ENCODE measurements at regions not wholly inside any gene's neighbourhood (a gene's known extent, or its start where the extent isn't known, plus 50 kb on each side); places are given as distances from the start of the nearest gene placed in this dataset.

GRCh38 chr2:144198116-144198515 is 321.8 kb downstream of the ZEB2 start:
- no peak overlapping the region for H3K4me3 ChIP-seq
- H3K27ac ChIP-seq (replicated peaks), result no peak overlapping the region
- H3K27me3 ChIP-seq (ENCODE audit: low read depth), result no peaks in the 10 kb centered on the region
- no peaks in the 10 kb centered on the region for H3K36me3 ChIP-seq
- peaks cover 4% of the 10 kb centered on the region for H3K4me1 ChIP-seq
- no peak for TF ChIP-seq CTCF (IDR thresholded peaks at IDR 0.05; ENCODE audit: borderline replicate concordance)
- no peak for DNase-seq
- intact Hi-C loops (cut with micrococcal nuclease), result no loop called here
- H3K9me3 ChIP-seq (replicated peaks), result no peaks in the 10 kb centered on the region

GRCh38 chr2:144194326-144195071 is 325.4 kb downstream of the ZEB2 start:
- Histone ChIP-seq H3K27ac (replicated peaks) (no peak overlapping the region), H3K4me1 (peaks cover 4% of the 10 kb centered on the region), H3K9me3 (replicated peaks) (no peaks in the 10 kb centered on the region), H3K4me3 (no peak overlapping the region), H3K27me3 (ENCODE audit: low read depth) (no peaks in the 10 kb centered on the region), H3K36me3 (no peaks in the 10 kb centered on the region)
- no peak for DNase-seq
- intact Hi-C loops (cut with micrococcal nuclease), result no loop called here
- no peak for TF ChIP-seq CTCF (IDR thresholded peaks at IDR 0.05; ENCODE audit: borderline replicate concordance)

- TF ChIP-seq CTCF (IDR thresholded peaks at IDR 0.05; ENCODE audit: borderline replicate concordance), result no peak
Observed at GRCh38 chr2:144190908-144191605, 328.9 kb downstream of the ZEB2 start.

GRCh38 chr2:144183727-144184126 is 336.2 kb downstream of the ZEB2 start:
- no peaks in the 10 kb centered on the region for H3K27me3 ChIP-seq (ENCODE audit: low read depth)
- H3K4me3 ChIP-seq, result no peak overlapping the region
- H3K4me1 ChIP-seq, result no peaks in the 10 kb centered on the region
- H3K36me3 ChIP-seq, result no peaks in the 10 kb centered on the region
- no peak for TF ChIP-seq CTCF (IDR thresholded peaks at IDR 0.05; ENCODE audit: borderline replicate concordance)
- no peak overlapping the region for H3K27ac ChIP-seq (replicated peaks)
- no peaks in the 10 kb centered on the region for H3K9me3 ChIP-seq (replicated peaks)
- intact Hi-C loops (cut with micrococcal nuclease), result no loop called here
- no peak for DNase-seq

More at GRCh38 chr2:144190908-144191605, 328.9 kb downstream of the ZEB2 start:
- intact Hi-C loops (cut with micrococcal nuclease), result no loop called here
- Histone ChIP-seq H3K4me3 (no peak overlapping the region), H3K9me3 (replicated peaks) (no peaks in the 10 kb centered on the region), H3K27ac (replicated peaks) (no peak overlapping the region), H3K27me3 (ENCODE audit: low read depth) (no peaks in the 10 kb centered on the region), H3K36me3 (no peaks in the 10 kb centered on the region), H3K4me1 (no peaks in the 10 kb centered on the region)
- no peak for DNase-seq

- H3K4me3 ChIP-seq, result no peak overlapping the region
- no peak for DNase-seq
- no peak overlapping the region for H3K27ac ChIP-seq (replicated peaks)
- intact Hi-C loops (cut with micrococcal nuclease), result no loop called here
- H3K9me3 ChIP-seq (replicated peaks), result no peaks in the 10 kb centered on the region
- H3K36me3 ChIP-seq, result no peaks in the 10 kb centered on the region
- no peaks in the 10 kb centered on the region for H3K4me1 ChIP-seq
- H3K27me3 ChIP-seq (ENCODE audit: low read depth), result no peaks in the 10 kb centered on the region
- TF ChIP-seq CTCF (IDR thresholded peaks at IDR 0.05; ENCODE audit: borderline replicate concordance), result no peak
Observed at GRCh38 chr2:144181001-144181400, 338.9 kb downstream of the ZEB2 start.
